Stimulated activated CD8-positive, alpha-beta memory T cell treated with anti-CD3 and anti-CD28 coated beads, Interleukin-4, amount 100 ng/mL, for 4 hours (primary cell): ENCODE measurements at regions not wholly inside any gene's neighbourhood (a gene's known extent, or its start where the extent isn't known, plus 50 kb on each side); places are given as distances from the start of the nearest gene placed in this dataset.

ENCODE experiments used
- DNase-seq, 2 donors: peaks; one replicate each; pipeline ENCODE4 v3.0.0-alpha.2; 2020; ENCODE audit warnings: low read depth in 2 of 2, low spot score in 1 of 2

- no peak for DNase-seq
These were observed 49.7 kb upstream of the SLC2A1 start for GRCh38 chr1:43008115-43009060.
